ENCODE measurements at regions not wholly inside any gene's neighbourhood (a gene's known extent, or its start where the extent isn't known, plus 50 kb on each side); places are given as distances from the start of the nearest gene placed in this dataset.

DNA sequence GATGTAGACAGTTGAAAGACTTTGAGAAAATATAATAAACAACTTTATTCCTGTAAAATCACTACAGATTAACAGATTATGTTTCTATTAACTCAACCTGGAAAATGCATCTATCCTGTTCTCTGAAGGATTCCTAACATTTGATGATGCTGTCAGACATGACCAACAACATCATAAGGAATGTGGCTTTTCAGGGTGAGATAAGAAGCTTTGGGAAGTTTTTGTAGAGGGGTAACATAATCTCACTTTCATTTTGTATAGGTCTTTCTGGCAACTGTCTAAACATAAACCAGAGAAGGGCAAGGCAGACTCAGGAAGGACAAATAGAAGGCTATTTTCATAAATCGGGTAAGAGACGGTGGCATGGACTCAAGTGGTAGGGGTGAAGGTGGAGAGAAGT, 112.2 kb downstream of the TES start:
- TF ChIP-seq EZH2 (IDR thresholded peaks at IDR 0.05; ENCODE audit: borderline replicate concordance, low read length): no peak
- TF ChIP-seq, protein P1, sequence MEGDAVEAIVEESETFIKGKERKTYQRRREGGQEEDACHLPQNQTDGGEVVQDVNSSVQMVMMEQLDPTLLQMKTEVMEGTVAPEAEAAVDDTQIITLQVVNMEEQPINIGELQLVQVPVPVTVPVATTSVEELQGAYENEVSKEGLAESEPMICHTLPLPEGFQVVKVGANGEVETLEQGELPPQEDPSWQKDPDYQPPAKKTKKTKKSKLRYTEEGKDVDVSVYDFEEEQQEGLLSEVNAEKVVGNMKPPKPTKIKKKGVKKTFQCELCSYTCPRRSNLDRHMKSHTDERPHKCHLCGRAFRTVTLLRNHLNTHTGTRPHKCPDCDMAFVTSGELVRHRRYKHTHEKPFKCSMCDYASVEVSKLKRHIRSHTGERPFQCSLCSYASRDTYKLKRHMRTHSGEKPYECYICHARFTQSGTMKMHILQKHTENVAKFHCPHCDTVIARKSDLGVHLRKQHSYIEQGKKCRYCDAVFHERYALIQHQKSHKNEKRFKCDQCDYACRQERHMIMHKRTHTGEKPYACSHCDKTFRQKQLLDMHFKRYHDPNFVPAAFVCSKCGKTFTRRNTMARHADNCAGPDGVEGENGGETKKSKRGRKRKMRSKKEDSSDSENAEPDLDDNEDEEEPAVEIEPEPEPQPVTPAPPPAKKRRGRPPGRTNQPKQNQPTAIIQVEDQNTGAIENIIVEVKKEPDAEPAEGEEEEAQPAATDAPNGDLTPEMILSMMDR (IDR thresholded peaks at IDR 0.05; ENCODE audit: low read length): no peak
